ENCODE measurements at regions not wholly inside any gene's neighbourhood (a gene's known extent, or its start where the extent isn't known, plus 50 kb on each side); places are given as distances from the start of the nearest gene placed in this dataset.

DNA sequence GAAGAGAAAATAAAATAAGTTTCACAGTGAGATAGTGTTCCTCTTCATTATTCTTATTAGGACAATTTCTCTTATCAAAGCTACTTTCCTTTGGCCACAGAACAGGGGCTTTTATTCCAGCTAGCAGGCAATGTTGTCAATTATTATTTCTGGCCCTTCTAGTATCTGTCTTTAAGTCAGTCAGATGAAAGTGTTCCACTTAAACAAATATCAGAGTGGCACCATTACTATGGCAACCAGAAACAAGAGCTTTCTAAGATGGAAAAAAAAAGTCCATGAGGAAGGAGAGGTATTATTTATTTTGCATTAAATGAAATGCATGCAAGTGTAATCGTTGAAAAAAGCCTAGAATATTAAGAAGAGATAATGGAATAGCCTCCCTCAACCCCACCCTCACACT is 426.4 kb downstream of the TUSC7 start:
- H2BK20ac ChIP-seq (ENCODE audit: low read length), result no peak overlapping the region
- H2BK12ac ChIP-seq (ENCODE audit: low read depth, low read length), result no peak overlapping the region
- H3K23me2 ChIP-seq (ENCODE audit: low read depth, low read length), result no peaks in the 10 kb centered on the region
- H3K23ac ChIP-seq (ENCODE audit: insufficient read length), result no peak overlapping the region
- no peak overlapping the region for H3K4me3 ChIP-seq (ENCODE audit: extremely low read depth in 1 of 4, insufficient read depth in 2 of 4, low read depth in 3 of 4, low read length in 4 of 4)
- H3K4me2 ChIP-seq (ENCODE audit: insufficient read depth in 1 of 2, low read depth in 2 of 2, low read length in 2 of 2), result no peak overlapping the region
- H3K79me1 ChIP-seq (ENCODE audit: low read depth, low read length), result no peaks in the 10 kb centered on the region
- TF ChIP-seq CREB1 (IDR thresholded peaks at IDR 0.05) (no peak), CBX5 (IDR thresholded peaks at IDR 0.05; ENCODE audit: low read depth, low read length) (no peak), RFX5 (IDR thresholded peaks at IDR 0.05; ENCODE audit: borderline replicate concordance, low read depth, low read length) (no peak), FOSL1 (IDR thresholded peaks at IDR 0.05; ENCODE audit: insufficient read depth, low read depth, low read length) (no peak), SP4 (IDR thresholded peaks at IDR 0.05; ENCODE audit: low read length) (no peak), YY1 (IDR thresholded peaks at IDR 0.05; ENCODE audit: low read depth, low read length) (no peak), BRCA1 (IDR thresholded peaks at IDR 0.05; ENCODE audit: low read depth, low read length) (no peak), EZH2 (IDR thresholded peaks at IDR 0.05; ENCODE audit: low read depth, low read length, severe bottlenecking) (no peak), RXRA (IDR thresholded peaks at IDR 0.05; ENCODE audit: insufficient read depth, low read depth, low read length) (no peak), SP1 (IDR thresholded peaks at IDR 0.05; ENCODE audit: low read depth, low read length) (no peak)
- TF ChIP-seq, protein P1, sequence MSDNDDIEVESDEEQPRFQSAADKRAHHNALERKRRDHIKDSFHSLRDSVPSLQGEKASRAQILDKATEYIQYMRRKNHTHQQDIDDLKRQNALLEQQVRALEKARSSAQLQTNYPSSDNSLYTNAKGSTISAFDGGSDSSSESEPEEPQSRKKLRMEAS (IDR thresholded peaks at IDR 0.05), result no peak
- no peak for FAIRE-seq
- no peak overlapping the region for H3K18ac ChIP-seq (ENCODE audit: extremely low read depth, low read length)
- no peaks in the 10 kb centered on the region for H3K27me3 ChIP-seq (replicated peaks in 1 of 4; ENCODE audit: control insufficient read depth in 3 of 4, extremely low read depth in 1 of 4, insufficient read depth in 3 of 4, low read length in 3 of 4)
- H4K8ac ChIP-seq (ENCODE audit: extremely low read depth, insufficient read depth, low read length), result no peak overlapping the region
- no peak overlapping the region for H3K56ac ChIP-seq (replicated peaks; ENCODE audit: insufficient read length, low read depth, low read length)
- POLR2A ChIA-PET (ENCODE audit: partially characterized antibody), result no interaction called here
- H4K5ac ChIP-seq (ENCODE audit: insufficient read length, low read depth, low read length), result no peak overlapping the region
- H2AK5ac ChIP-seq (ENCODE audit: low read depth, low read length), result no peak overlapping the region
- H3K36me3 ChIP-seq (ENCODE audit: control insufficient read depth in 2 of 4, insufficient read depth in 4 of 4, low read length in 3 of 4), result no peaks in the 10 kb centered on the region
- H3K27ac ChIP-seq (ENCODE audit: low read depth, low read length), result no peak overlapping the region
- no peak overlapping the region for H3K14ac ChIP-seq (ENCODE audit: insufficient read length)
- no peak overlapping the region for H2BK120ac ChIP-seq (replicated peaks; ENCODE audit: low read depth, low read length)
- H2BK5ac ChIP-seq (ENCODE audit: low read depth, low read length), result no peak overlapping the region
- no peak for DNase-seq (ENCODE audit: low read depth in 1 of 2, low spot score in 2 of 2)
- WGBS, 2 experiments (ENCODE audit: extremely low coverage in 1 of 2, insufficient coverage in 1 of 2, insufficient read length in 1 of 2, insufficient replicate concordance in 2 of 2, low coverage in 1 of 2, low lambda C conversion rate in 2 of 2, missing lambda C conversion rate in 1 of 2), result 82% methylated on average over 1 of the region's 1 CpG; no CpG with 5 or more reads in 1 of the 2 experiments
- no peaks in the 10 kb centered on the region for H3K79me2 ChIP-seq (ENCODE audit: control insufficient read depth in 1 of 2, insufficient read depth in 2 of 2, low read length in 2 of 2)
- no peak overlapping the region for H4K91ac ChIP-seq (replicated peaks; ENCODE audit: insufficient read length, low read length)
- no peak overlapping the region for H2AFZ ChIP-seq (ENCODE audit: low read length)
- H3K4ac ChIP-seq (replicated peaks; ENCODE audit: insufficient read length, low read depth, low read length), result no peak overlapping the region
- H3K9me3 ChIP-seq (ENCODE audit: insufficient read depth in 2 of 2, low read depth in 1 of 2, low read length in 1 of 2), result no peaks in the 10 kb centered on the region
- H3K9ac ChIP-seq (replicated peaks in 1 of 4; ENCODE audit: extremely low read depth in 1 of 4, low read depth in 3 of 4, low read length in 3 of 4), result no peak overlapping the region
- CTCF ChIA-PET (ENCODE audit: partially characterized antibody), result interaction anchor here (0.5 to 1.0 kb wide), 2 partner anchors 9 to 13 kb away, joined by 3 to 6 read pairs; no protein-coding TSS in a partner anchor
- no peaks in the 10 kb centered on the region for H3K4me1 ChIP-seq (replicated peaks in 1 of 4; ENCODE audit: control insufficient read depth in 3 of 4, insufficient read depth in 4 of 4, low read length in 3 of 4)
- no peaks in the 10 kb centered on the region for H4K20me1 ChIP-seq (replicated peaks in 1 of 2; ENCODE audit: control insufficient read depth in 1 of 2, insufficient read depth in 2 of 2, low read length in 2 of 2)
- H2BK15ac ChIP-seq (ENCODE audit: low read length), result no peak overlapping the region
